Esophagus muscularis mucosa (tissue), 4 donors: ENCODE measurements at regions not wholly inside any gene's neighbourhood (a gene's known extent, or its start where the extent isn't known, plus 50 kb on each side); places are given as distances from the start of the nearest gene placed in this dataset.

Source experiments
- DNase-seq: peaks from one replicate; pipeline ENCODE4 v3.0.0-alpha.2; 2017; ENCODE audit errors: extremely low spot score
- H3K27ac ChIP-seq, 4 donors: fragments of 200-600 bp; sonication (generic); replicated peaks in 1 of 4; 1 replicate in 3 of 4; 2 replicates in 1 of 4; pipeline ENCODE4 v1.5.1; 2016 to 2019; ENCODE audit warnings: mild to moderate bottlenecking in 1 of 4
- H3K27me3 ChIP-seq, 4 donors: fragments of 200-600 bp; sonication (generic); one replicate each; pipeline versions ENCODE4 v1.5.1 to v1.6.0; 2016 to 2019
- H3K36me3 ChIP-seq, 4 donors: fragments of 200-600 bp; sonication (generic); one replicate each; pipeline ENCODE4 v1.5.1; 2016 to 2019
- H3K4me1 ChIP-seq, 4 donors: fragments of 200-600 bp; sonication (generic); one replicate each; pipeline ENCODE4 v1.5.1; 2016 to 2019
- H3K4me3 ChIP-seq, 4 donors: fragments of 200-600 bp; sonication (generic); 1 replicate in 2 of 4; 2 replicates in 2 of 4; pipeline ENCODE4 v1.5.1; 2016 to 2019; ENCODE audit warnings: mild to moderate bottlenecking in 4 of 4, moderate library complexity in 1 of 4
- H3K9me3 ChIP-seq, 4 donors: fragments of 200-600 bp; sonication (generic); 1 replicate in 3 of 4; 2 replicates in 1 of 4; pipeline ENCODE4 v1.5.1; 2016 to 2019
- EP300 ChIP-seq: sonication (generic); formaldehyde crosslinking; IDR thresholded peaks from one replicate; pipeline ENCODE4 v1.6.1; 2017; ENCODE audit warnings: antibody characterized with exemption
- POLR2A ChIP-seq: fragments of 450-650 bp; IDR thresholded peaks from one replicate; pipeline ENCODE4 v1.6.1; 2017; ENCODE audit warnings: antibody characterized with exemption, moderate library complexity, mild to moderate bottlenecking, low read depth
- POLR2AphosphoS5 ChIP-seq, 2 donors: sonication (generic); formaldehyde crosslinking; IDR thresholded peaks; one replicate each; pipeline ENCODE4 v1.6.1; 2017; ENCODE audit warnings: antibody characterized with exemption in 2 of 2
- WGBS: methylation state at CpG from one replicate; pipeline ENCODE4 v1.1.5; 2018; 5-methylcytosine and 5-hydroxymethylcytosine counted together
- intact Hi-C: fragments of 100-400 bp; cut with DNase I; formaldehyde crosslinking; loops from one replicate; pipeline ENCODE4 v1.15.1; 2023
- TF ChIP-seq, protein P1 (sequence below), 3 experiments: fragments of 200-600 bp in 2 of 3; fragments of 450-650 bp in 1 of 3; sonication (generic) in 2 of 3; IDR thresholded peaks; one replicate each; pipeline ENCODE4 v1.5.1; 2017 to 2019; ENCODE audit warnings: antibody characterized with exemption in 3 of 3, mild to moderate bottlenecking in 2 of 3, moderate library complexity in 1 of 3

DNA sequence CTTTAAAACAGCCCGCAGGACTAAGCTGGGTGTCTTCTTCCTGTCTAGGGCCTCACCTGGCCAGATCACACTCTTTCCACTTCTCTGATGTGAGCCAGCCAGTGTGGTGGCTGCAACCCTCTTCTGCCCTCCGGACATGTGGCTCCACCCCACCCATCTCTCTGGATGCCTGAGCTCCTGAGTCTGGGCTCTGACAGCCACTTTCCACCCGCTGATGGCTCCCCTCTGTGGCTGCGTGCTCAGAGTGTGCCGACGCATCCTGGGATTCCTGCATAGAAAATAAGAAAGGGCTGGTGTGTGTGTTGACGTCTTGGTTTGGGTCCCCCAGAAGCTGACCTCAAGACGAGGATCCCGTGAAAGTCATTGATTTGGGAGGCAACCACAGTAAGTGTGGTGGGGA lies 181.6 kb downstream of the URI1 start:
- H3K4me3 ChIP-seq, result no peak overlapping the region
- no peaks in the 10 kb centered on the region for H3K9me3 ChIP-seq
- intact Hi-C loops, result no loop called here
- peaks cover 0 to 31% (median 0%) of the 10 kb centered on the region in 4 donors for H3K27me3 ChIP-seq
- no peak overlapping the region for H3K27ac ChIP-seq
- H3K36me3 ChIP-seq, result no peaks in the 10 kb centered on the region
- 63% methylated on average over 9 of the region's 9 CpGs for WGBS
- no peaks in the 10 kb centered on the region for H3K4me1 ChIP-seq
- TF ChIP-seq POLR2AphosphoS5 (IDR thresholded peaks at IDR 0.05) (no peak), EP300 (no peak), POLR2A (no peak)
- TF ChIP-seq, protein P1, sequence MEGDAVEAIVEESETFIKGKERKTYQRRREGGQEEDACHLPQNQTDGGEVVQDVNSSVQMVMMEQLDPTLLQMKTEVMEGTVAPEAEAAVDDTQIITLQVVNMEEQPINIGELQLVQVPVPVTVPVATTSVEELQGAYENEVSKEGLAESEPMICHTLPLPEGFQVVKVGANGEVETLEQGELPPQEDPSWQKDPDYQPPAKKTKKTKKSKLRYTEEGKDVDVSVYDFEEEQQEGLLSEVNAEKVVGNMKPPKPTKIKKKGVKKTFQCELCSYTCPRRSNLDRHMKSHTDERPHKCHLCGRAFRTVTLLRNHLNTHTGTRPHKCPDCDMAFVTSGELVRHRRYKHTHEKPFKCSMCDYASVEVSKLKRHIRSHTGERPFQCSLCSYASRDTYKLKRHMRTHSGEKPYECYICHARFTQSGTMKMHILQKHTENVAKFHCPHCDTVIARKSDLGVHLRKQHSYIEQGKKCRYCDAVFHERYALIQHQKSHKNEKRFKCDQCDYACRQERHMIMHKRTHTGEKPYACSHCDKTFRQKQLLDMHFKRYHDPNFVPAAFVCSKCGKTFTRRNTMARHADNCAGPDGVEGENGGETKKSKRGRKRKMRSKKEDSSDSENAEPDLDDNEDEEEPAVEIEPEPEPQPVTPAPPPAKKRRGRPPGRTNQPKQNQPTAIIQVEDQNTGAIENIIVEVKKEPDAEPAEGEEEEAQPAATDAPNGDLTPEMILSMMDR (IDR thresholded peaks at IDR 0.05), result no peak
- DNase-seq, result no peak

DNA sequence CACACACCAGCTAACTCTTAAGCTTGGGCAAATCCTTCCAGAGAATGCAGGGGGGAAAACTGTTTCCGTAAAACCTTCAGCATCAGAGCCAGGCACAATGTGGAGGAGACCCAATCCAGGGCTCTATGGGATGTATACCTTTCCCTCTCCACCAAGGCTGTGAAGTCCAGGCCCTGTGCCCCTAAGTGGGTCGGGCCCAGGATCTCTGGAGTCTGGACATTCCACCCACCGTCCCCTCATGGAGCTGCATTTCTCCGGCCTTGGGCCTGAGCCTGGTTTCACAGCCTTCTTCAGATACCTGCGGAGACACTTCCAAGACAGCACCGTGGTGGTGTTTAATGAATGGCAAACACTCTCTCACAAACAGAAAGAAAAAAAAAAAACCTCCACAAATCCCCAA lies 186.2 kb downstream of the URI1 start:
- Histone ChIP-seq H3K36me3 (no peaks in the 10 kb centered on the region), H3K27ac (no peak overlapping the region), H3K4me3 (no peak overlapping the region), H3K9me3 (no peaks in the 10 kb centered on the region), H3K4me1 (no peaks in the 10 kb centered on the region), H3K27me3 (peaks cover 0 to 22% (median 0%) of the 10 kb centered on the region in 4 donors)
- no peak for TF ChIP-seq POLR2AphosphoS5 (IDR thresholded peaks at IDR 0.05)
- TF ChIP-seq EP300, result no peak
- TF ChIP-seq, protein P1 (IDR thresholded peaks at IDR 0.05), result no peak
- TF ChIP-seq POLR2A, result no peak
- WGBS, result 80% methylated on average over 6 of the region's 6 CpGs
- intact Hi-C loops, result no loop called here
- DNase-seq, result no peak

DNA sequence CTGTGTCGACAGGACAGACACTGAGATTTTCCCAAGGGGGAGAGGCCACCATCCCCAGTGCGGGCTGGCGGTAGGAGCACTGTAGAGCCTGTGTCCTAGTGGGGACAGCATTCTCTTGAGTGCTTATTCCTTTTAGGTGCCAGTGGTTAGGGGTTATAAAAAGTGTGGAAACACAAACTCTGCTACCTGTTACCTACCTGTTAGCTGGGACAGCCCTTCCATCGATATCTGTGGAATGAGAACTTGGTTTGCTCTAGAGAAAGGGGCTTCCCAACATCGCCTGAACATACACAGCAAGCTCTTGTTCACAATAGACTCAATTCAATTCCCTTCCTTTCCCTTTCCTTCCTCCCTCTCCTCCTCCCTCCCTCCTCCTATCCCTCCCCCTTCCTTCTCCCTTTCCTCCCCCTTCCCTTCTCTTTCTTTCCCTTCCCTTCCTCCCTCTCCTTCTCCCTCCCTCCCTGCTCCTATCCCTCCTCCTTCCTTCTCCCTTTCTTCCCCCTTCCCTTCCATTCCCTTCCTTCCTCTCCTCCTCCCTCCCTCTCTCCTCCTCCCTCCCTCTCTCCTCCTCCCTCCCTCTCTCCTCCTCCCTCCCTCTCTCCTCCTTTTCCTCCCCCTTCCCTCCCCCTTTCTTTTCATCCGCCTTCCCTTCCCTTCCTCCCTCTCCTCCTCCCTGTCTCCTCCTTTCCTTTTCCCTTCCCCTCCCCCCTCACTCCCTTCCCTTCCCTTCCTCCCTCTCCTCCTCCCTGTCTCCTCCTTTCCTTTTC lies 188.5 kb downstream of the URI1 start:
- no peak overlapping the region for H3K27ac ChIP-seq
- WGBS, result 72% methylated on average over 6 of the region's 6 CpGs
- no peaks in the 10 kb centered on the region for H3K9me3 ChIP-seq
- H3K36me3 ChIP-seq, result no peaks in the 10 kb centered on the region
- TF ChIP-seq, protein P1 (IDR thresholded peaks at IDR 0.05), result no peak
- TF ChIP-seq POLR2A, result no peak
- intact Hi-C loops, result no loop called here
- H3K4me3 ChIP-seq, result no peak overlapping the region
- H3K4me1 ChIP-seq, result no peaks in the 10 kb centered on the region
- DNase-seq, result no peak
- peaks cover 0 to 14% (median 0%) of the 10 kb centered on the region in 4 donors for H3K27me3 ChIP-seq

DNA sequence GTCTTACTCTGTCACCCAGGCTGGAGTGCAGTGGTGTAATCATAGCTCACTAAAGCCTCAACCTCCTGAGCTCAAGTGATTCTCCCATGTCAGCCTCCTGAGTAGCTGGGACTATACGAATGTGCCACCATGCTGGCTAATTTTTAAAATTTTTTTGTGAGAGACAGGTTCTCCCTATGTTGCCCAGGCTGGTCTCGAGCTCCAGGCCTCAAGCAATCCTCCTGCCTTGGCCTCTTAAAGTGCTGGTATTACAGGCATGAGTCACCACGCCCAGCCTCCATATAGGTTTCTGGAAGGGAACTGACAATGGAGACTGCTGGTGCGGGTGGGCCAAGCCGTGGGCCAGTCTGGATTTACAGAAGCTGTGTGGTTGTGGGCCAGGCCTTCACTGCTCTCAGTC lies 189.2 kb downstream of the URI1 start:
- TF ChIP-seq POLR2A (no peak), POLR2AphosphoS5 (IDR thresholded peaks at IDR 0.05) (no peak), EP300 (no peak)
- TF ChIP-seq, protein P1 (IDR thresholded peaks at IDR 0.05), result no peak
- H3K27me3 ChIP-seq, result peaks cover 0 to 14% (median 0%) of the 10 kb centered on the region in 4 donors
- H3K4me1 ChIP-seq, result no peaks in the 10 kb centered on the region
- no peak overlapping the region for H3K4me3 ChIP-seq
- WGBS, result 90% methylated on average over 5 of the region's 5 CpGs
- no peaks in the 10 kb centered on the region for H3K9me3 ChIP-seq
- intact Hi-C loops, result no loop called here
- H3K27ac ChIP-seq, result no peak overlapping the region
- no peaks in the 10 kb centered on the region for H3K36me3 ChIP-seq
- DNase-seq, result no peak
